Mesenchymal stem cell (in vitro differentiated cells and primary cell): ENCODE measurements at regions not wholly inside any gene's neighbourhood (a gene's known extent, or its start where the extent isn't known, plus 50 kb on each side); places are given as distances from the start of the nearest gene placed in this dataset.
A peak's percentile ranks its signal among the peaks of the same experiment; 100 is the strongest.

Source experiments
- DNase-seq: peaks from one replicate; pipeline ENCODE4 v3.0.0-alpha.2; 2013
- H2AFZ ChIP-seq: one replicate; pipeline ENCODE4 v1.6.1; 2013; ENCODE audit warnings: low read depth, mild to moderate bottlenecking, control low read depth, inconsistent platforms, low read length, moderate library complexity
- H2AK5ac ChIP-seq: 2 replicates; pipeline ENCODE4 v1.6.1; 2013; ENCODE audit warnings: low read length, moderate library complexity, mild to moderate bottlenecking, inconsistent platforms; ENCODE audit not compliant: severe bottlenecking
- H2BK120ac ChIP-seq: one replicate; pipeline ENCODE4 v1.6.1; 2013; ENCODE audit warnings: low read depth, mild to moderate bottlenecking, inconsistent platforms, low read length, moderate library complexity
- H2BK12ac ChIP-seq, 2 experiments: one replicate each; pipeline ENCODE4 v1.6.1; 2013; ENCODE audit warnings: inconsistent platforms in 2 of 2, low read length in 2 of 2, mild to moderate bottlenecking in 2 of 2, moderate library complexity in 2 of 2, control low read depth in 1 of 2
- H2BK15ac ChIP-seq: one replicate; pipeline ENCODE4 v1.6.1; 2013; ENCODE audit warnings: mild to moderate bottlenecking, low read depth, inconsistent platforms; ENCODE audit not compliant: poor library complexity, severe bottlenecking
- H2BK5ac ChIP-seq: 2 replicates; pipeline ENCODE4 v1.6.1; 2013; ENCODE audit warnings: low read depth, mild to moderate bottlenecking, low read length, control low read depth, inconsistent platforms; ENCODE audit not compliant: poor library complexity, severe bottlenecking
- H3K14ac ChIP-seq, 2 experiments: one replicate each; pipeline ENCODE4 v1.6.1; 2013; ENCODE audit warnings: inconsistent platforms in 2 of 2, low read length in 2 of 2, control low read depth in 1 of 2, mild to moderate bottlenecking in 1 of 2, moderate library complexity in 1 of 2
- H3K18ac ChIP-seq, 2 experiments: one replicate each; pipeline ENCODE4 v1.6.1; 2013; ENCODE audit warnings: inconsistent platforms in 2 of 2, low read length in 2 of 2, control low read depth in 1 of 2, low read depth in 1 of 2, mild to moderate bottlenecking in 1 of 2
- H3K23ac ChIP-seq, 2 experiments: one replicate each; pipeline ENCODE4 v1.6.1; 2013; ENCODE audit warnings: inconsistent platforms in 2 of 2, low read length in 2 of 2, mild to moderate bottlenecking in 2 of 2, moderate library complexity in 2 of 2, control low read depth in 1 of 2
- H3K27ac ChIP-seq: 2 replicates; pipeline ENCODE4 v1.5.1; 2013; ENCODE audit warnings: mild to moderate bottlenecking, moderate library complexity, low read length, control low read depth, inconsistent platforms; ENCODE audit not compliant: poor library complexity, severe bottlenecking
- H3K27me3 ChIP-seq, 2 experiments: 2 replicates each; pipeline versions ENCODE4 v1.6.1 to v1.7.0; 2013; ENCODE audit warnings: low read length in 2 of 2, mild to moderate bottlenecking in 2 of 2, moderate library complexity in 2 of 2, control low read depth in 1 of 2, inconsistent platforms in 1 of 2; ENCODE audit not compliant: control insufficient read depth in 1 of 2, insufficient read depth in 1 of 2
- H3K36me3 ChIP-seq, 2 experiments: 2 replicates each; pipeline versions ENCODE4 v1.6.1 to v1.7.0; 2013; ENCODE audit warnings: low read length in 2 of 2, control low read depth in 1 of 2, inconsistent platforms in 1 of 2, low read depth in 1 of 2, mild to moderate bottlenecking in 1 of 2; ENCODE audit not compliant: insufficient read depth in 2 of 2, control insufficient read depth in 1 of 2
- H3K4ac ChIP-seq, 2 experiments: one replicate each; pipeline ENCODE4 v1.6.1; 2013; ENCODE audit warnings: inconsistent platforms in 2 of 2, low read length in 2 of 2, mild to moderate bottlenecking in 2 of 2, moderate library complexity in 2 of 2, control low read depth in 1 of 2, low read depth in 1 of 2
- H3K4me1 ChIP-seq: 2 replicates; pipeline ENCODE4 v1.6.1; 2013; ENCODE audit warnings: low read depth, low read length, control low read depth; ENCODE audit not compliant: control insufficient read depth, insufficient read depth
- H3K4me2 ChIP-seq: 2 replicates; pipeline ENCODE4 v1.6.1; 2013; ENCODE audit warnings: low read length, mild to moderate bottlenecking, inconsistent platforms; ENCODE audit not compliant: poor library complexity, severe bottlenecking
- H3K4me3 ChIP-seq, 2 experiments: 2 replicates each; pipeline versions ENCODE4 v1.5.1 to v1.7.0; 2013; ENCODE audit warnings: low read length in 2 of 2, mild to moderate bottlenecking in 2 of 2, control low read depth in 1 of 2, low read depth in 1 of 2; ENCODE audit not compliant: insufficient read depth in 1 of 2
- H3K79me1 ChIP-seq: replicated peaks from 2 replicates; pipeline ENCODE4 v1.6.1; 2013; ENCODE audit warnings: mild to moderate bottlenecking, control low read depth, low read length, inconsistent platforms; ENCODE audit not compliant: poor library complexity, severe bottlenecking
- H3K9ac ChIP-seq: 2 replicates; pipeline ENCODE4 v1.7.0; 2013; ENCODE audit warnings: mild to moderate bottlenecking, low read length, moderate library complexity
- H3K9me3 ChIP-seq: 2 replicates; pipeline ENCODE4 v1.7.0; 2013; ENCODE audit warnings: mild to moderate bottlenecking, low read length; ENCODE audit not compliant: control insufficient read depth
- H4K8ac ChIP-seq: one replicate; pipeline ENCODE4 v1.6.1; 2013; ENCODE audit warnings: inconsistent platforms, mild to moderate bottlenecking, low read length, moderate library complexity
- H4K91ac ChIP-seq: one replicate; pipeline ENCODE4 v1.6.1; 2013; ENCODE audit warnings: mild to moderate bottlenecking, low read length, inconsistent platforms
- WGBS: methylation state at CpG from one replicate; pipeline ENCODE4 v1.1.7; 2013; ENCODE audit warnings: mixed read lengths; 5-methylcytosine and 5-hydroxymethylcytosine counted together

- Histone ChIP-seq H2BK12ac (no peak overlapping the region), H2BK5ac (no peak overlapping the region)
These were observed 269.5 kb downstream of the PCDH20 start for GRCh38 chr13:61146158-61146557.

DNA sequence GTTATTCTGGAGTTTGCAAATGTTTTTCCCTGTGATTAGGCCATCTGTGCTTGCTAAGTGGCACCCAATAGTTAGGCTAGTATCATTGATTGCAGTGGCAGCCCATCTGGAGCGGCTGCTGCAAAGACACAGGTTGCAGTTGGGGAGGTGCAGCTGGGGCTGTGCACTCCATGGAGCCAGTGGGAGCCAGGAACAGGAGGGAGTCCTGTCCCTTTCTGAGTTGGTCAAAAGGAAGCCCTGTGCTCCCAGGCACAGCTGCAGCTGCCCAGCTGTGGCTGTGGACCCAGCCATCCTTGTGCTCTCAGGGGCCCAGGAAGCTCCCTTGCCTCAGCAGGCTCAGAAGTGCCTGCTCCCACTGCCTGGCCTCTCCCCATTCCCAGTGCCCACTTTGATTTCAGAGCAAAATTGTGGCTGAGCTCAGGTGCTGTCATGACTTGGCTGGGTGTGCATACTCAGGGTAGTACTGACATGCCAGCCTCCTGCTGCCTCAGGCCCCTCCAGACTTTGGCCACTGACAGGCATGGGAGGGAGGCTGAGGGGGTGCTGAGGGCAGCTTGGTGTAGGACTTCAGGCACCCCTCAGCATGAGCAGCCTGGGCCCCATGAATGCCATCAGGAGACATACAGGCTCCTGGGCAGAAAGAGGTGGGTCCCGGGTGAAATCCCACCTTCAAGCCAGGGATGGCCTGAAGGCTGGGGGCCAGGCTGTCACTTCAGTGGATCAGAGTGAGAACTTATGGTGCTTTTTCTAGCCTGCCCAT lies 270.6 kb downstream of the PCDH20 start:
- Histone ChIP-seq H2BK120ac (no peak overlapping the region), H3K27me3 (no peaks in the 10 kb centered on the region), H2BK12ac (no peak overlapping the region), H3K27ac (no peak overlapping the region), H2AK5ac (no peak overlapping the region), H3K4me2 (no peak overlapping the region), H3K4ac (no peak overlapping the region), H3K36me3 (no peaks in the 10 kb centered on the region), H3K14ac (no peak overlapping the region), H3K9me3 (peaks cover 12% of the 10 kb centered on the region), H3K9ac (no peak overlapping the region), H3K4me1 (peaks cover 2% of the 10 kb centered on the region), H3K23ac (no peak overlapping the region), H2BK15ac (no peak overlapping the region), H3K4me3 (no peak overlapping the region), H2AFZ (no peak overlapping the region), H4K91ac (peak overlapping the region; percentile 18), H3K79me1 (no peaks in the 10 kb centered on the region), H4K8ac (no peak overlapping the region), H2BK5ac (no peak overlapping the region), H3K18ac (no peak overlapping the region)
- 90% methylated on average over 2 of the region's 2 CpGs for WGBS
- DNase-seq, result no peak

More at GRCh38 chr13:61146158-61146557, 269.5 kb downstream of the PCDH20 start:
- H3K18ac ChIP-seq, result no peak overlapping the region
- no peaks in the 10 kb centered on the region for H3K36me3 ChIP-seq
- H2AFZ ChIP-seq, result no peak overlapping the region
- DNase-seq, result no peak
- H4K91ac ChIP-seq, result no peak overlapping the region
- no peak overlapping the region for H2BK120ac ChIP-seq
- peaks cover 12% of the 10 kb centered on the region for H3K9me3 ChIP-seq
- no peak overlapping the region for H3K14ac ChIP-seq
- WGBS, result 88% methylated on average over 4 of the region's 4 CpGs
- no peaks in the 10 kb centered on the region for H3K27me3 ChIP-seq
- no peak overlapping the region for H3K4me2 ChIP-seq
- H3K4me1 ChIP-seq, result peaks cover 2% of the 10 kb centered on the region
- H4K8ac ChIP-seq, result no peak overlapping the region
- H2AK5ac ChIP-seq, result no peak overlapping the region
- H3K79me1 ChIP-seq, result no peaks in the 10 kb centered on the region
- no peak overlapping the region for H3K4me3 ChIP-seq
- no peak overlapping the region for H2BK15ac ChIP-seq
- H3K27ac ChIP-seq, result no peak overlapping the region
- H3K4ac ChIP-seq, result no peak overlapping the region
- H3K9ac ChIP-seq, result no peak overlapping the region
- no peak overlapping the region for H3K23ac ChIP-seq

- no peaks in the 10 kb centered on the region for H3K79me1 ChIP-seq
- H4K8ac ChIP-seq, result no peak overlapping the region
- no peak overlapping the region for H2AFZ ChIP-seq
- no peak overlapping the region for H3K18ac ChIP-seq
- H2BK15ac ChIP-seq, result no peak overlapping the region
- no peaks in the 10 kb centered on the region for H3K27me3 ChIP-seq
- H3K4ac ChIP-seq, result no peak overlapping the region
- no peak overlapping the region for H2BK12ac ChIP-seq
- no peak overlapping the region for H2BK5ac ChIP-seq
- H2BK120ac ChIP-seq, result no peak overlapping the region
- 83% methylated on average over 1 of the region's 1 CpG for WGBS
- H3K14ac ChIP-seq, result no peak overlapping the region
- no peak overlapping the region for H3K9ac ChIP-seq
- H3K27ac ChIP-seq, result no peak overlapping the region
- no peak overlapping the region for H3K23ac ChIP-seq
- H3K4me3 ChIP-seq, result no peak overlapping the region
- H3K4me1 ChIP-seq, result peaks cover 2% of the 10 kb centered on the region
- H3K9me3 ChIP-seq, result peaks cover 12% of the 10 kb centered on the region
- no peak overlapping the region for H3K4me2 ChIP-seq
- no peaks in the 10 kb centered on the region for H3K36me3 ChIP-seq
- H2AK5ac ChIP-seq, result no peak overlapping the region
- no peak for DNase-seq
- no peak overlapping the region for H4K91ac ChIP-seq
These were observed 271.3 kb downstream of the PCDH20 start for GRCh38 chr13:61144301-61144700.

DNA sequence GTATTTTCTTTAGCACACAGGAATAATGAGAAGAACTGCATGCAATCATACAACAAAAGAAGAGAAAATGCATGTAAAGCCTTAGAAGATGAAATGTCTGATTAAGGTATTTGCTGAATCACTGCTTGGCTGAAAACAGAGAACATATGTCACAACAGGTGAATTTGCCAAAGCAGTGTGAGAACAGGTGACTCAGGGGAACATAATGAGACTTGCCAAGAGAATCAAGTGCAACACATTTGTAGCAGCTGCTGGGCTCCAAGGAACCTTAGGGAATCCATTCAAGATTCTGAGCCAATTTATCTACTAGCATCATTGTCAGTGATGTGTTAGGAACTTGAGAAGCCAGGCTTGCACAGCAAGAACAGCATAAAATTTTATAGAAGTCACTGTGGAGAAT lies 273.1 kb downstream of the PCDH20 start:
- Histone ChIP-seq H3K4me3 (no peak overlapping the region), H2AK5ac (no peak overlapping the region), H2BK120ac (no peak overlapping the region), H3K79me1 (no peaks in the 10 kb centered on the region), H2BK15ac (no peak overlapping the region), H2BK5ac (no peak overlapping the region), H3K4ac (no peak overlapping the region), H3K9me3 (peaks cover 12% of the 10 kb centered on the region), H3K23ac (no peak overlapping the region), H3K9ac (no peak overlapping the region), H3K14ac (no peak overlapping the region), H2AFZ (no peak overlapping the region), H3K4me2 (no peak overlapping the region), H3K18ac (no peak overlapping the region), H3K36me3 (no peaks in the 10 kb centered on the region), H4K8ac (no peak overlapping the region), H4K91ac (no peak overlapping the region), H2BK12ac (no peak overlapping the region), H3K27ac (no peak overlapping the region), H3K27me3 (no peaks in the 10 kb centered on the region), H3K4me1 (peaks cover 2% of the 10 kb centered on the region)
- no peak for DNase-seq
